Germinal center (tissue), 1 donor: ENCODE measurements at regions not wholly inside any gene's neighbourhood (a gene's known extent, or its start where the extent isn't known, plus 50 kb on each side); places are given as distances from the start of the nearest gene placed in this dataset.

Experiments used
- DNase-seq: peaks from one replicate; pipeline ENCODE4 v3.0.0; 2012; ENCODE audit warnings: mixed read lengths, low spot score

GRCh38 chr12:92000597-92000996 lies 145.0 kb downstream of the BTG1 start:
- DNase-seq = no peak

- no peak for DNase-seq
Observed at GRCh38 chr12:91999823-92000222, 145.8 kb downstream of the BTG1 start.

- DNase-seq = no peak
Observed at GRCh38 chr12:91998316-91998715, 147.3 kb downstream of the BTG1 start.

GRCh38 chr12:91994208-91994797 lies 151.3 kb downstream of the BTG1 start:
- no peak for DNase-seq

- DNase-seq = no peak
Observed at GRCh38 chr12:91993287-91994017, 152.2 kb downstream of the BTG1 start.

GRCh38 chr12:91991399-91992187 lies 154.1 kb downstream of the BTG1 start:
- peak; percentile 5 for DNase-seq

GRCh38 chr12:91990525-91990924 lies 155.1 kb downstream of the BTG1 start:
- no peak for DNase-seq

- DNase-seq = no peak
Observed at GRCh38 chr12:91989143-91989542, 156.5 kb downstream of the BTG1 start.

GRCh38 chr12:91988086-91988923 lies 157.3 kb downstream of the BTG1 start:
- no peak for DNase-seq

- DNase-seq = no peak
Observed at GRCh38 chr12:91986084-91986483, 159.6 kb downstream of the BTG1 start.

GRCh38 chr12:91985002-91985787 lies 160.5 kb downstream of the BTG1 start:
- no peak for DNase-seq

GRCh38 chr12:91984556-91984955 lies 161.1 kb downstream of the BTG1 start:
- no peak for DNase-seq

- no peak for DNase-seq
Observed at GRCh38 chr12:91983935-91984334, 161.7 kb downstream of the BTG1 start.

GRCh38 chr12:91982946-91983345 lies 162.7 kb downstream of the BTG1 start:
- DNase-seq = no peak

GRCh38 chr12:91980389-91980821 lies 165.2 kb downstream of the BTG1 start:
- DNase-seq = no peak

- DNase-seq = no peak
Observed at GRCh38 chr12:91978143-91978542, 167.5 kb downstream of the BTG1 start.

- no peak for DNase-seq
Observed at GRCh38 chr12:91975891-91976290, 169.8 kb downstream of the BTG1 start.

GRCh38 chr12:91974541-91975085 lies 171.0 kb downstream of the BTG1 start:
- no peak for DNase-seq

GRCh38 chr12:91973813-91974212 lies 171.8 kb downstream of the BTG1 start:
- no peak for DNase-seq

- no peak for DNase-seq
Observed at GRCh38 chr12:91972896-91973295, 172.8 kb downstream of the BTG1 start.

GRCh38 chr12:91968777-91969171 lies 176.9 kb downstream of the BTG1 start:
- no peak for DNase-seq
